ENCODE measurements at regions not wholly inside any gene's neighbourhood (a gene's known extent, or its start where the extent isn't known, plus 50 kb on each side); places are given as distances from the start of the nearest gene placed in this dataset.
"Not testable (repeated sequence)": the region's sequence is repeated elsewhere in the genome, so short reads cannot be mapped to it uniquely, and the experiment has no call there.

DNA sequence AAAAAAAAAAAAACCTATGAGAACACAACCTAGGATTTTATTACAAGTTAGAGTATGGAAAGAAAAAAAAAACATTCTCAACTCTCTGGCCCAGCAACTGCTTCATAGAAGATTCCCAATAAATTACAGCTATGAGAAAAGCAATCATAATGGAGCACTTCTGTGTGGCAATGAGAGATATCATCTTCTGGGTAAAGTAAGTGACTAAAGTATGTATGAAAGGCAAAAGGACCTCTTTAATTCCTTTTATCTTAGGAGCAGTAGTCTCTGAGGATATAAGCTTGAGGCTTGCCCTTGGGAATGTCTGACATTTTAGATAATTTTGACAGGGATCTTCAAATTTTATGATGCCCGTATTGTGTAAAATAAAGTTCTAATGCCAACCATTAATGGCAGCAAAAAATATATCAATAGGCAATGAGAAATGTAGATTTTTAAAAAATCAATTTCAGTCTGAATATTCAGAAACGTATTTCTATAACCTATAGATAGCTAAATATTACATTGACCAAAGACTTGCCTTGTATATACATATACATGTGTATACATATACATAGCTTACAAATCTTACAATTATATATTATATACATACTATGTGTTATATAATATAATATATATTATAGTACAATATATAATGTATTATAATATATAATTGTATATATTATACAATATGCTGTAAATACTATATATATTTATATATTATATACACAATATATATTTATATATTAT, 823.9 kb upstream of the SLITRK1 start:
- Histone ChIP-seq H3K4me1 (ENCODE audit: insufficient read depth, low read length, poor library complexity, severe bottlenecking) (no peaks in the 10 kb centered on the region), H4K20me1 (ENCODE audit: insufficient read depth, low read length) (no peaks in the 10 kb centered on the region), H3K4me2 (ENCODE audit: low read length) (no peak overlapping the region), H3K4me3 (ENCODE audit: low read depth, low read length, poor library complexity, severe bottlenecking) (no peak overlapping the region), H3K36me3 (ENCODE audit: insufficient read depth, low read length) (no peaks in the 10 kb centered on the region), H3K9me3 (ENCODE audit: low read length) (no peaks in the 10 kb centered on the region), H3K9me2 (ENCODE audit: insufficient read depth, low read length) (no peaks in the 10 kb centered on the region), H2AFZ (ENCODE audit: low read length) (no peak overlapping the region), H3K79me2 (ENCODE audit: insufficient read depth, low read depth, low read length) (no peaks in the 10 kb centered on the region), H3K27ac (ENCODE audit: low read depth, low read length, poor library complexity, severe bottlenecking) (no peak overlapping the region)
- DNase-seq (ENCODE audit: low spot score) = no peak
- intact Hi-C loops (cut with micrococcal nuclease; ENCODE audit: unreplicated experiment) = no loop called here
- CTCF ChIA-PET (ENCODE audit: unreplicated experiment) = no interaction called here
- POLR2A ChIA-PET = interaction anchor here (0.5 to 0.8 kb wide), 6 partner anchors 9 to 1334 kb away, joined by 3 to 8 read pairs (median 4); no protein-coding TSS in a partner anchor
- no TSS peak for BruUV-seq (replicated peaks)
- TF ChIP-seq EZH2phosphoT487 (IDR thresholded peaks at IDR 0.05; ENCODE audit: borderline replicate concordance, low read depth, low read length) = no peak
- TF ChIP-seq, protein P1, sequence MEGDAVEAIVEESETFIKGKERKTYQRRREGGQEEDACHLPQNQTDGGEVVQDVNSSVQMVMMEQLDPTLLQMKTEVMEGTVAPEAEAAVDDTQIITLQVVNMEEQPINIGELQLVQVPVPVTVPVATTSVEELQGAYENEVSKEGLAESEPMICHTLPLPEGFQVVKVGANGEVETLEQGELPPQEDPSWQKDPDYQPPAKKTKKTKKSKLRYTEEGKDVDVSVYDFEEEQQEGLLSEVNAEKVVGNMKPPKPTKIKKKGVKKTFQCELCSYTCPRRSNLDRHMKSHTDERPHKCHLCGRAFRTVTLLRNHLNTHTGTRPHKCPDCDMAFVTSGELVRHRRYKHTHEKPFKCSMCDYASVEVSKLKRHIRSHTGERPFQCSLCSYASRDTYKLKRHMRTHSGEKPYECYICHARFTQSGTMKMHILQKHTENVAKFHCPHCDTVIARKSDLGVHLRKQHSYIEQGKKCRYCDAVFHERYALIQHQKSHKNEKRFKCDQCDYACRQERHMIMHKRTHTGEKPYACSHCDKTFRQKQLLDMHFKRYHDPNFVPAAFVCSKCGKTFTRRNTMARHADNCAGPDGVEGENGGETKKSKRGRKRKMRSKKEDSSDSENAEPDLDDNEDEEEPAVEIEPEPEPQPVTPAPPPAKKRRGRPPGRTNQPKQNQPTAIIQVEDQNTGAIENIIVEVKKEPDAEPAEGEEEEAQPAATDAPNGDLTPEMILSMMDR (conservative IDR thresholded peaks at IDR 0.05; ENCODE audit: low read length) = no peak

DNA sequence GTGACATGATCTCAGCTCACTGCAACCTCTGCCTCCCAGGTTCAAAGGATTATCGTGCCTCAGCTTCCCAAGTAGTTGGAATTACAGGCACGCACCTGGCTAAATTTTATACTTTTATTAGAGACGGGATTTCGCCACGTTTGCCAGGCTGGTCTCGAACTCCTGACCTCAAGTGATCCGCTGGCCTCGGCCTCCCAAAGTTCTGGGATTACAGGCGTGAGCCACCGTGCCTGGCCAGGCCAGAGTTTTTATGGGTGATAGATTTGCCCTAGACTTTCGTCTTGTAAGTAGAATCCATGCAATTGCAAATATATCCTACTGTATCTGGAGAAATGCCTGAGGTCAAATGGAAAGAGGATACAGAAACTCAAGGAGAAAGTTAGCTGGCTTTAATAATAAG, 819.9 kb upstream of the SLITRK1 start:
- ChIA-PET CTCF (ENCODE audit: unreplicated experiment) (no interaction called here), POLR2A (no interaction called here)
- Histone ChIP-seq H3K9me3 (ENCODE audit: low read length) (no peaks in the 10 kb centered on the region), H3K9me2 (ENCODE audit: insufficient read depth, low read length) (no peaks in the 10 kb centered on the region), H3K79me2 (ENCODE audit: insufficient read depth, low read depth, low read length) (no peaks in the 10 kb centered on the region), H3K4me1 (ENCODE audit: insufficient read depth, low read length, poor library complexity, severe bottlenecking) (no peaks in the 10 kb centered on the region), H3K36me3 (ENCODE audit: insufficient read depth, low read length) (no peaks in the 10 kb centered on the region), H3K27ac (ENCODE audit: low read depth, low read length, poor library complexity, severe bottlenecking) (no peak overlapping the region), H2AFZ (ENCODE audit: low read length) (no peak overlapping the region), H3K4me3 (ENCODE audit: low read depth, low read length, poor library complexity, severe bottlenecking) (no peak overlapping the region), H4K20me1 (ENCODE audit: insufficient read depth, low read length) (no peaks in the 10 kb centered on the region), H3K4me2 (ENCODE audit: low read length) (no peak overlapping the region)
- TF ChIP-seq EZH2phosphoT487 (IDR thresholded peaks at IDR 0.05; ENCODE audit: borderline replicate concordance, low read depth, low read length) = no peak
- TF ChIP-seq, protein P1 (conservative IDR thresholded peaks at IDR 0.05; ENCODE audit: low read length) = no peak
- intact Hi-C loops (cut with micrococcal nuclease; ENCODE audit: unreplicated experiment) = no loop called here
- DNase-seq (ENCODE audit: low spot score) = no peak
- no TSS peak for BruUV-seq (replicated peaks)

DNA sequence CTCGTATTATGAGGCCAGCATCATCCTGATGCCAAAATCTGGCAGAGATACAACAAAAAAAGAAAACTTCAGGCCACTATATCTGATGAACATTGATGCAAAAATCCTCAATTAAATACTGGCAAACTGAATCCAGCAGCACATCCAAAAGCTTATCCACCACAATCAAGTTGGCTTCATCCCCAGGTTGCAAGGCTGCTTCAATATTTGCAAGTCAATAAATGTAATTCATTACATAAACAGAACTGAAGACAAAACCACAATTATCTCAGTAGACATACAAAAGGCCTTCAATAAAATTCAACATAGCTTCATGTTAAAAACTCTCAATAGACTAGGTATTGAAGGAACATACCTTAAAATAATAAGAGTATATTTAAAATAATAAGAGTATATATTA, 815.3 kb upstream of the SLITRK1 start:
- H4K20me1 ChIP-seq (ENCODE audit: insufficient read depth, low read length); DNase-seq (ENCODE audit: low spot score); intact Hi-C loops (cut with micrococcal nuclease; ENCODE audit: unreplicated experiment); H2AFZ ChIP-seq (ENCODE audit: low read length); CTCF ChIA-PET (ENCODE audit: unreplicated experiment); H3K4me2 ChIP-seq (ENCODE audit: low read length); H3K79me2 ChIP-seq (ENCODE audit: insufficient read depth, low read depth, low read length); H3K27ac ChIP-seq (ENCODE audit: low read depth, low read length, poor library complexity, severe bottlenecking); H3K36me3 ChIP-seq (ENCODE audit: insufficient read depth, low read length); H3K4me3 ChIP-seq (ENCODE audit: low read depth, low read length, poor library complexity, severe bottlenecking); H3K9me3 ChIP-seq (ENCODE audit: low read length); H3K4me1 ChIP-seq (ENCODE audit: insufficient read depth, low read length, poor library complexity, severe bottlenecking); BruUV-seq (replicated peaks); H3K9me2 ChIP-seq (ENCODE audit: insufficient read depth, low read length): not testable (repeated sequence)
- POLR2A ChIA-PET = interaction anchor here (1.0 kb wide), 1 partner anchor 9 kb away, joined by 4 read pairs; no protein-coding TSS in a partner anchor
